ENCODE measurements at regions not wholly inside any gene's neighbourhood (a gene's known extent, or its start where the extent isn't known, plus 50 kb on each side); places are given as distances from the start of the nearest gene placed in this dataset.

- no peak overlapping the region for H3K4me3 ChIP-seq (ENCODE audit: low read depth, poor library complexity, severe bottlenecking)
- TF ChIP-seq CTCF (IDR thresholded peaks at IDR 0.05) (no peak), POLR2A (IDR thresholded peaks at IDR 0.05) (no peak)
- 91 to 93% methylated on average over 4 of the region's 4 CpGs for WGBS, 2 donors
Measured at GRCh38 chr14:65339866-65340265, 72.7 kb upstream of the FUT8 start.

GRCh38 chr14:65344011-65344410 is 68.5 kb upstream of the FUT8 start:
- no peak for DNase-seq (ENCODE audit: low spot score in 2 of 2)
- no peak for TF ChIP-seq POLR2A (IDR thresholded peaks at IDR 0.05)
- TF ChIP-seq CTCF (IDR thresholded peaks at IDR 0.05): no peak
- WGBS, 2 donors: 92 to 95% methylated on average over 5 of the region's 5 CpGs
- no peak overlapping the region for H3K4me3 ChIP-seq (ENCODE audit: low read depth, poor library complexity, severe bottlenecking)
- intact Hi-C loops (cut with DNase I; ENCODE audit: low total_unique reads): no loop called here

More at GRCh38 chr14:65339866-65340265, 72.7 kb upstream of the FUT8 start:
- intact Hi-C loops (cut with DNase I; ENCODE audit: low total_unique reads): no loop called here
- no peak for DNase-seq (ENCODE audit: low spot score in 2 of 2)

GRCh38 chr14:65345266-65345665 is 67.3 kb upstream of the FUT8 start:
- no peak for DNase-seq (ENCODE audit: low spot score in 2 of 2)
- intact Hi-C loops (cut with DNase I; ENCODE audit: low total_unique reads): no loop called here
- WGBS, 2 donors: 24 to 28% methylated on average over 3 of the region's 3 CpGs
- no peak overlapping the region for H3K4me3 ChIP-seq (ENCODE audit: low read depth, poor library complexity, severe bottlenecking)
- TF ChIP-seq POLR2A (IDR thresholded peaks at IDR 0.05) (no peak), CTCF (IDR thresholded peaks at IDR 0.05) (no peak)

- 76 to 80% methylated on average over 5 of the region's 5 CpGs for WGBS, 2 donors
- DNase-seq (ENCODE audit: low spot score in 2 of 2): peak in 1 of 2 donors; percentile 49
- no peak overlapping the region for H3K4me3 ChIP-seq (ENCODE audit: low read depth, poor library complexity, severe bottlenecking)
- TF ChIP-seq POLR2A (IDR thresholded peaks at IDR 0.05) (no peak), CTCF (IDR thresholded peaks at IDR 0.05) (no peak)
- intact Hi-C loops (cut with DNase I; ENCODE audit: low total_unique reads): no loop called here
Measured at GRCh38 chr14:65346474-65346873, 66.1 kb upstream of the FUT8 start.

- intact Hi-C loops (cut with DNase I; ENCODE audit: low total_unique reads): no loop called here
- TF ChIP-seq POLR2A (IDR thresholded peaks at IDR 0.05): no peak
- no peak for TF ChIP-seq CTCF (IDR thresholded peaks at IDR 0.05)
- DNase-seq (ENCODE audit: low spot score in 2 of 2): peak in 1 of 2 donors; percentile 81
- 54 to 63% methylated on average over 5 of the region's 5 CpGs for whole genome bisulfite sequencing, 2 donors
- H3K4me3 ChIP-seq (ENCODE audit: low read depth, poor library complexity, severe bottlenecking): no peak overlapping the region
Measured at GRCh38 chr14:65346895-65347294, 65.6 kb upstream of the FUT8 start.

GRCh38 chr14:65348137-65348536 is 64.4 kb upstream of the FUT8 start:
- TF ChIP-seq POLR2A (IDR thresholded peaks at IDR 0.05): no peak
- no peak for TF ChIP-seq CTCF (IDR thresholded peaks at IDR 0.05)
- no peak overlapping the region for H3K4me3 ChIP-seq (ENCODE audit: low read depth, poor library complexity, severe bottlenecking)
- 62 to 74% methylated on average over 3 of the region's 3 CpGs for WGBS, 2 donors
- no peak for DNase-seq (ENCODE audit: low spot score in 2 of 2)
- intact Hi-C loops (cut with DNase I; ENCODE audit: low total_unique reads): no loop called here
